HG02981 (cell line): ENCODE measurements at regions not wholly inside any gene's neighbourhood (a gene's known extent, or its start where the extent isn't known, plus 50 kb on each side); places are given as distances from the start of the nearest gene placed in this dataset.

Source experiments
- ATAC-seq: cut with Tn5 transposase; IDR thresholded peaks from one replicate; pipeline ENCODE4 v1.9.1; 2021; ENCODE audit warnings: mild to moderate bottlenecking, moderate library complexity; ENCODE audit not compliant: unreplicated experiment

DNA sequence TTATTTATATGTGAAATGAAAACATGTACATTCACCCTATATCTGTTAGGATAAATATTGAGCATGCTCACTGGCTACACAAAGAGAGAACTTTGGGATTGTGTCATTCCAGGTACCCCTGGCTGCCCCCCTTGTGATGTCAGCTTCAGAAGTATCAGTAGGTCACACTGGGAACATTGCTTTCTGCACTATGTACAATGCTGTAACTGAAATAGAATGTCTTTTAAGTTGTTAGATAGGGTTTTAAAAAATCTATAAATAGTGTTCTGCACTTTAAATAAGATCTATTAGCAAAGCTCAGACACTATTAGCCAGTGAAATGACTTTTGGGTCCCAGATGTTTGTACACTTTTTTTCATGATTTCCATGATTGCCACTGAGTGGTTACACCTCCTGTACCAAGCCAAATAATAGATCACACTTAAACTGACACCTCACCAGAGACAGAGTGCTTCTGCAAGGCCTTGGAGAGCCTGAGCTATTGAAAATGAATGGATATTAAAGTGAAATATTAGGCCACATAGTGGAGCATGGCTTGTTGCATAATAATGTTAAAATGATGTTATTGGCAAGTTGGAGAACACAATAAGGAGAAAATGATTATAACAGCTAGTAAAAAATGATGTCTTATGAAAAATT, 297.0 kb upstream of the NXPH2 start:
- no peak for ATAC-seq

DNA sequence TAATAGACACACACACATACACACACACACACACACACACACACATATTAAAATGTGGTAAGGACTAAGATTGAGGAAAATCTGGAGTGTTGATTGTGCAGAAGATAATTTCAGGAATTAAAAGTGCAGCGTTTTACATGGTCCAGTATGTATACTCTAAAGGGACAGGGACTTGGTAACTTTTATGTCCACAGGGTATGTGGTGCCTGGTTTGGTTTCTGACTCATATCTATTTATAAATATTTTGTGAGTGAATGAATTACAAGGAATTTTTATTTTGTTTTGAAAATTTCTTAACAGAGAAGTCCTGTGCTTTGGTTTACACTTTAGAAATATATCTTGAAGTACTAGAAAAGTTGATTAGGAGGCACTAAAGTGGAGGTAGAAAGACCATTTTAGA, 287.7 kb upstream of the NXPH2 start:
- ATAC-seq = no peak

DNA sequence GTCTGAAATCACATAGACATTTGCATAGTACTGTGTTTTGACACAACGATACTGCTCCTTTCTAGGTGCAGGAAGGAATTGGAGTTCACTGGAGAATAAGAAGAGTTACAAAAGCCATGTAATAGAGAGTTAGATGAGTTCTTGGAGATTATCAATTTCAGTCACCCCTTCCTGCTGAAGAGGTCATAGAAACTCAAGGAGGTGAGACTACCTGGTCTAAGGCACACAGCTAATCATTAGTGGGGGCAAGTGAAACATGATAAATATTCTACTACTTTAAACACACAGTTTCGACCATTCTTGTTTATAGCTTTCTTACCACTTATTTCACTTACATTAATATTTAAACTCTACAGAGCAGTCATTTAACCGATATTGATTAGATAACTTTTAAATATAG, 286.9 kb upstream of the NXPH2 start:
- peak; percentile 50 for ATAC-seq

DNA sequence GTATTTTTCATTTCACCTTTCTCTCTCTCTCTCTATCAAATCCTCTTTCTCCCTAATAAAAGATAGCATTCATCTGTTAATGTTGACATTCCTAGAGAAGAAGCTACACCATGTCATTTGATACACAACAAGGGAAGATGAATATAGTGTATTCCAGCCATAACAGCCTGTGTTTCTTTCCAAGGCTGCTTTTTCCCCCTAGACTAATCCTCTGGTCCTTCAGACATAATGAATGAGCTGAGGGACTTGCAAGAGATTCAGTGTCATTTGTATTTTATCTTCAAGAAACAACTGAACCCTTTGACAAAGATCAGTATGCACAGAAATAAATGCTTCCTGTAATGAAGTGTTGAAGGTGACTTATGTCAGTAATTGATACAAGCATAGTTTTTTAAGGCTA, 284.0 kb upstream of the NXPH2 start:
- ATAC-seq = no peak

DNA sequence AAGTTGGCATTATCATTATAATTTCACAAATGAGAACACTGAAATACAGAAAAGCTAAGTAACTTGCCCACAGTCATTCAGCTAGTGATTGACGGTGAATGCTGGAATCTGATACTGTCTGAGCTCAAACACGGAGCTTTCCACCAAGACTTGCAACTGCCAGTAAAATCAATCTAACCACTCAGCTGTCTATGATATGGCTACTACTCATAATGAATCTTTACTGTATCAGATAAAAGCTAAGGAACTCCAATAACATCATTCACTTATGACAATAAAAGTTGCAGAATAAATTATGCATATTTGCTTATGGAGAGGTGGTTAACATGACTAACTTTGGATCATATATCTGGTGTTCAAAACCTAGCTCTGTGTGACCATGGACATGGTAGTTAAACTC, 279.4 kb upstream of the NXPH2 start:
- no peak for ATAC-seq

- ATAC-seq = no peak
These were observed 275.0 kb upstream of the NXPH2 start for GRCh38 chr2:139055202-139055601.

DNA sequence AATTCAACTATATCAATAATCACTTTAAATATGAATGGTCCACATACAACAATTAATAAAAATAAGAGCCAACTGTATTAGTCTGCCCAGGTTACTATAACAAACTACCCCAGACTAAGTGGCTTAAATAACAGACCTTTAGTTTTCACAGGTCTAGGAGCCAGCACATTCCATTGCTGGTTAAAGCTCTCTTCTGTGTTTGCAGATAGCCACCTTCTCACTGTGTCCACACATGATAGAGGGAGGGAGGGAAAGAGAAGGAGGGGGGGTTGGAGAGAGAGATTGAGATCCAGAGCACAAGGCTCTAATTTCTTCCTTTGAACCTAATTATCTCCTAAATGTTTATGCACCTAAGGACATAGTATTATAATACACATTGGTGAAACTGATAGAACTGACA, 267.8 kb upstream of the NXPH2 start:
- no peak for ATAC-seq

GRCh38 chr2:139045524-139045923, 265.3 kb upstream of the NXPH2 start:
- no peak for ATAC-seq

DNA sequence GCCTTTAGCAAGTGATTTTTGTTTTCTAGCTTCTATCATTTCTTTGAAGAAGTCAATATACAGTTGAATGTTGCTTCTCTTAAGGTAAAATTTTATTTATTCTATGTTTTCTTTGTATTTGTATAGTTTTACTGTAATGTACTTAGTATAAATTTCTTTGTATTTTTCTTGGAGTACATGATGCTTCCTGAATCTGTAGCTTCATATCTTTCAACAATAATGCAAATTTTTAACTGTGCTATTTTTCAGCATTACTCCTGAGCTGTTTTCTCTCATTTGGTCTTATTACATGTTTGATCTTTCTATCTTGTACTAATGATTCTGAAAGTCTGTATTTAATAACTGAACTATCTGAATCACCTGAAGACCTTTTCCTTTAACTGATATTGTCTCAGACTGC, 253.9 kb upstream of the NXPH2 start:
- ATAC-seq = no peak

GRCh38 chr2:139033300-139033699, 253.1 kb upstream of the NXPH2 start:
- ATAC-seq = no peak

DNA sequence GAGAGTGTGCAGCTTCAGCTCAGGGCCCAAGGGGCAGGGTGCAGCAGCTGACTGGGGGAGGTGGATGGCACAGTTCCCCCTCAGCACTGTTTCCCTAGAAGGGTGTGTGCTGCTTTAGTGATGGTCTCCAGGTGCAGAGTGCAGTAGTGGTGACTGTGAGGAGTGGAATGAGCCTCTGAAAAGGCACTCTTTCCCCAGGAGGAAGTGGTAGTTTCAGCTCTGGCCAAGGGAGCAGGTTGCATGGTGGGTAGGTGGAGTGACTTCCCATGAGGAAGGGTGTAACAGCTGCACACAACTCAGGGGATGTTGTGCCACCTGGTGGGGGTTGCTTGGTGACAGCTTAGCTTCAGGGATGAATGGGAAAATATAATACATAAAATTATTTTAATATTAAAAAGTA, 251.5 kb upstream of the NXPH2 start:
- ATAC-seq = peak; percentile 78

- no peak for ATAC-seq
These were observed 240.1 kb upstream of the NXPH2 start for GRCh38 chr2:139020287-139020686.

GRCh38 chr2:139018252-139018651, 238.1 kb upstream of the NXPH2 start:
- no peak for ATAC-seq

GRCh38 chr2:139007130-139007529, 226.9 kb upstream of the NXPH2 start:
- ATAC-seq = no peak

DNA sequence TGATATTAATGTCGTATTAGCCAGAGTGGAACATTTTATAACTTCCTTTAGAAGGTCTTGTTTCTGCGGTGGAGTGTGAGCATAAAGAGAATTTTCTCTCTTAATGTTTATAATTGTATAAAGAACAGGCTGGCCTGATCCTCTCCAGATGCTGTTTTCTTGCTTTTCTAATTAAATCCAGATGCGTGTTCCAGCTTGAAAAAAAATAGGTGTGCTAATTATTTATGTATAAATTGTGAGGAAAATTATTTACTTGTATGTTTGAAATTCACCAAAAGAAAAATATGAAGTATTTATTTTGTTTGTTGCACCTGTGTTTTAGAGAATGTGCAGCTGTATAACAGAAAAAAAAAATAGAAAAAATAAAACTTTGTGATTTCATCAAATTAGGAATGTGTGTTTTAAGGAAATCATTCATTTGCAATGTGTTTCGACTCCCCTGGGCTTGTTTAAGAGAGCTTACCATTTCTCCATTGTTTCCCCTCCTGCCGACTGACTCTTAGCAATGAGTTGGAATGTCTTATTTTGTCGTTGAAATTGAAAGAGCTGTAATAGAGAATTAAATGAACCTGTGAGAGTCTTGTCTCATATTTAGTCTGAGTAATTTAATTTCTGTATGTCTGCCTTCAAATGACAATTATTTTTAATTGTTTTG, 220.1 kb upstream of the NXPH2 start:
- ATAC-seq = no peak

- ATAC-seq = no peak
These were observed 217.8 kb upstream of the NXPH2 start for GRCh38 chr2:138997856-138998517.

DNA sequence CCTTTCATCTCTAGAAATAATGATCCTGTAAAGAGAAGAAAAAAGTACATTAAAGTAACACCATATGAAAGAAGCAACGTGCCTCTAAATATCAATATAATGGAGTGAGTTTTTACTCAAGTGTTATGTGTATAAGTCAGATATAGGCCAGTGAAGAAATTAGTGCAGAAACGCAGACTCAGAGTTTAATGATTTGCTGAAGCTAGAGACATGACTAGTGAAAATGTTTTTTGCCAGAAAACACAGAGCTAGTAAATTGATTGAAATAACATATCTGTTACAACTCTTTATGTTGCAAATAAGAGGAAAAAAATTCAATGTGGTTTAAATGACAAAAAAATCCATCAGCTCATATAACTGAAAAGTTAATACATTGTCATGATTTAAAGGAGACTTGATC, 217.2 kb upstream of the NXPH2 start:
- no peak for ATAC-seq

GRCh38 chr2:138994502-138994901, 214.3 kb upstream of the NXPH2 start:
- no peak for ATAC-seq

DNA sequence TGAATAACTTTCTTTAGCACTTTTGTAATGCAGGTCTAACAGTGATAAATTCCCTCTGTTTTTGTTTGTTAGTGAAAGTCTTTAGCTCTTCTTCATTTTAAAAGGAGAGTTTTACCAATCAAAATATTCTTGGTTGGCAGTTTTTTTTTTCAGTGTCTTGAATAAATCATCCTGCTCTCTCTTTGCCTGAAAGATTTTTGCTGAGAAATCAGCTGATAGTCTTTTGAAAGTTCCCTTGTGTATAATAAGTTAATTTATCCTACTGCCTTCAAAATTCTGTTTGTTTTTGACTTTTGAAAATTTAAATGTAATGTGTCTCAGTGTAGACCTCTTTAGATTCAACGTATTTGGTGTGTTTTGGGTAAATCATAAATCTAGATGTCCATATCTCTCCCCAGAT, 205.7 kb upstream of the NXPH2 start:
- no peak for ATAC-seq

DNA sequence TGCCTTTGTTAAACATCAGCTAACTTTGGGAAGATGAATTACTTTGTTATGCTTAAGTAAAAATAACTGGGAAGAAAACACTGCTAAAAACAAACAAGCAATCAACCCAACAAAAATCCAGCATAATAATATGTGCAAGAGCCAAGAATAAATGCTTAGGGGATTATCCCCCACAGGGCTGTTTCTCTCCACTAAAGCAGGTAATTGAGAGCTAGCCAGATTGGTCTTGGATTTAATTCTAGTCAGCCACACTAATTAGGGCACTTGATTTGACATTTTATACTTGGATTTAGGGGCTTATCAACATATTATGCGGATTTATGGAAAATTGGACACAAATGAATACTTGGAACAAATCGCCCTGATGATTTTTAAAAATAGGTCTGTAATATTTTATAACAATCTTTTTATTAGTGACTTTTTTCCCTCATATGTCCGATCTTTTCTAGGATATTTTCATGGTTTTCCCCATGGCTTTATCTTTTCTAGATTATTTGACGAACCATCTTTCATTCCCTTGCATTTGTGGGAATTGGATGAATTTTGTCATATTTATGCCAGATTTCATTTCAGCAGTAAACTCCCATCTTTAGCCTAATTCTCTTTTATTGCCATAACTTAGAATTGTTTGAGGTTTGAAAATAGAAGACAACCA, 199.1 kb upstream of the NXPH2 start:
- no peak for ATAC-seq

GRCh38 chr2:138974651-138975050, 194.5 kb upstream of the NXPH2 start:
- ATAC-seq = no peak

DNA sequence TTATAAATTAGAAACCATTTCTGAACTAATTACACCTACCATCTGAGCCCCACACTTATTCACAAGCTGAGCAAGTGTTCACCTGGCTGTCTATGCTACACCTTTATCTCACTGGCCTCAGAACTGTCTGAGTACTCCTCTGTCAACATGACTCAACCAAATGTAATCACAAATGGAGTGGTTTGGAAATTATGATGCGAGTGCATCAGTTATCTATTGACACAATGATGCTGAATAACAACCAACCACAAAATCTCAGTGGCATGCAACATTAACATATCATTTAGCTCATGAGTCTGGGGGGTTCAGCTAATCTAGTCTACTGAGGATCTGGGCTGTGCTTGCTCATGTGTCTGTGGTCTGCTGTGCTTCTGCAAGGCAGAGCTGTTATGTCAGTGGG, 184.2 kb upstream of the NXPH2 start:
- no peak for ATAC-seq
